ENCODE measurements at regions not wholly inside any gene's neighbourhood (a gene's known extent, or its start where the extent isn't known, plus 50 kb on each side); places are given as distances from the start of the nearest gene placed in this dataset.

DNA sequence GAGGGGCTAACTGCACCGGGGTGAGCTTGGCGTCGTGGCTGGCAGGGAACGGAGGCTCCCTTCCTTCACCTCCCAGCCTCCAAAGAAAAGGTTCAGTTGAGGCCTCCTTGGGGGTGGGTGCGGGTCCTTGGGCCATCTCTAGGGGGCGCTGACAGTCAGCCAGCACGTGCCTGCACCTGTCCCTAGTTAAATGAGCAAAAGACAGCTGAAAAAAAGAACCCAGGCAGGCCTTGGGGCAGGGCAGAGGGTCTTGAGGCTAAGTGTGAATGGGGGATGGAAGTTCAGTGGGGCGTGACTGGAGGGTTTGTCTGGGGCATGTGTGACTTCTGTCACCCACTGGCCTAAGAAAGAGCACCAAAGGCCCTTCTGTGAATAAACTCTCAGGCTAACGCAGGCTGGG is 56.4 kb downstream of the ZFP36L2 start:
- no peak for TF ChIP-seq EZH2 (IDR thresholded peaks at IDR 0.05; ENCODE audit: low read length)
- TF ChIP-seq, protein P1, sequence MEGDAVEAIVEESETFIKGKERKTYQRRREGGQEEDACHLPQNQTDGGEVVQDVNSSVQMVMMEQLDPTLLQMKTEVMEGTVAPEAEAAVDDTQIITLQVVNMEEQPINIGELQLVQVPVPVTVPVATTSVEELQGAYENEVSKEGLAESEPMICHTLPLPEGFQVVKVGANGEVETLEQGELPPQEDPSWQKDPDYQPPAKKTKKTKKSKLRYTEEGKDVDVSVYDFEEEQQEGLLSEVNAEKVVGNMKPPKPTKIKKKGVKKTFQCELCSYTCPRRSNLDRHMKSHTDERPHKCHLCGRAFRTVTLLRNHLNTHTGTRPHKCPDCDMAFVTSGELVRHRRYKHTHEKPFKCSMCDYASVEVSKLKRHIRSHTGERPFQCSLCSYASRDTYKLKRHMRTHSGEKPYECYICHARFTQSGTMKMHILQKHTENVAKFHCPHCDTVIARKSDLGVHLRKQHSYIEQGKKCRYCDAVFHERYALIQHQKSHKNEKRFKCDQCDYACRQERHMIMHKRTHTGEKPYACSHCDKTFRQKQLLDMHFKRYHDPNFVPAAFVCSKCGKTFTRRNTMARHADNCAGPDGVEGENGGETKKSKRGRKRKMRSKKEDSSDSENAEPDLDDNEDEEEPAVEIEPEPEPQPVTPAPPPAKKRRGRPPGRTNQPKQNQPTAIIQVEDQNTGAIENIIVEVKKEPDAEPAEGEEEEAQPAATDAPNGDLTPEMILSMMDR (optimal IDR thresholded peaks at IDR 0.05 in 1 of 3, IDR thresholded peaks at IDR 0.05 in 1 of 3, conservative IDR thresholded peaks at IDR 0.05 in 1 of 3; ENCODE audit: extremely low read depth in 1 of 3, insufficient read depth in 2 of 3, low read length in 3 of 3), result peak; percentile 59 to 71 (median 61)

All from keratinocyte (primary cell).